ENCODE measurements at regions not wholly inside any gene's neighbourhood (a gene's known extent, or its start where the extent isn't known, plus 50 kb on each side); places are given as distances from the start of the nearest gene placed in this dataset.

DNA sequence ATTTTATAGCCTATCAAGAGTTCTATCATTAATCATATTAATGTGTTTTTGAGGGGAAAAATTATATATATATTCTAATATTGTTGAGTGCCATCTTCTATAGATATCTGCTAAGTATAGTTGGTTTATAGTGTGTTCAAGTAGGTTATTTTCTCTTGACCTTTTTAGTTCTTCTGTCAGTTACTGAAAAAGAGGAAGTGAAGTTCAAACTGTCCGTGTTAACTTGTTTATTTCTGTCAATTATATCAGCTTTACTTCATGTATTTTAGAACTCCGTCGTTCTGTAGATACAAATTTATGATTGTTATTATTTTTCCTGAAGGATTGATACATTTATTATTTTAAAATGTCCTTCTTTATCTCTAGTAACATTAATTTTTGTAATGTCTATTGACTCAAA is 1209.1 kb downstream of the CDH12 start:
- H3K9me3 ChIP-seq, result no peaks in the 10 kb centered on the region
- ATAC-seq (ENCODE audit: insufficient number of reproducible peaks, low FRiP score, low read depth) (no peak), DNase-seq (ENCODE audit: low spot score) (no peak)
- H3K4me1 ChIP-seq (ENCODE audit: control insufficient read depth in 1 of 2, low read depth in 2 of 2), result no peaks in the 10 kb centered on the region
- TF ChIP-seq, protein P1, sequence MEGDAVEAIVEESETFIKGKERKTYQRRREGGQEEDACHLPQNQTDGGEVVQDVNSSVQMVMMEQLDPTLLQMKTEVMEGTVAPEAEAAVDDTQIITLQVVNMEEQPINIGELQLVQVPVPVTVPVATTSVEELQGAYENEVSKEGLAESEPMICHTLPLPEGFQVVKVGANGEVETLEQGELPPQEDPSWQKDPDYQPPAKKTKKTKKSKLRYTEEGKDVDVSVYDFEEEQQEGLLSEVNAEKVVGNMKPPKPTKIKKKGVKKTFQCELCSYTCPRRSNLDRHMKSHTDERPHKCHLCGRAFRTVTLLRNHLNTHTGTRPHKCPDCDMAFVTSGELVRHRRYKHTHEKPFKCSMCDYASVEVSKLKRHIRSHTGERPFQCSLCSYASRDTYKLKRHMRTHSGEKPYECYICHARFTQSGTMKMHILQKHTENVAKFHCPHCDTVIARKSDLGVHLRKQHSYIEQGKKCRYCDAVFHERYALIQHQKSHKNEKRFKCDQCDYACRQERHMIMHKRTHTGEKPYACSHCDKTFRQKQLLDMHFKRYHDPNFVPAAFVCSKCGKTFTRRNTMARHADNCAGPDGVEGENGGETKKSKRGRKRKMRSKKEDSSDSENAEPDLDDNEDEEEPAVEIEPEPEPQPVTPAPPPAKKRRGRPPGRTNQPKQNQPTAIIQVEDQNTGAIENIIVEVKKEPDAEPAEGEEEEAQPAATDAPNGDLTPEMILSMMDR (IDR thresholded peaks at IDR 0.05), result no peak
- H3K4me3 ChIP-seq, result no peak overlapping the region
- H3K27me3 ChIP-seq (replicated peaks; ENCODE audit: insufficient read depth), result no peaks in the 10 kb centered on the region
- no peaks in the 10 kb centered on the region for H3K36me3 ChIP-seq
- H3K27ac ChIP-seq, result no peak overlapping the region

DNA sequence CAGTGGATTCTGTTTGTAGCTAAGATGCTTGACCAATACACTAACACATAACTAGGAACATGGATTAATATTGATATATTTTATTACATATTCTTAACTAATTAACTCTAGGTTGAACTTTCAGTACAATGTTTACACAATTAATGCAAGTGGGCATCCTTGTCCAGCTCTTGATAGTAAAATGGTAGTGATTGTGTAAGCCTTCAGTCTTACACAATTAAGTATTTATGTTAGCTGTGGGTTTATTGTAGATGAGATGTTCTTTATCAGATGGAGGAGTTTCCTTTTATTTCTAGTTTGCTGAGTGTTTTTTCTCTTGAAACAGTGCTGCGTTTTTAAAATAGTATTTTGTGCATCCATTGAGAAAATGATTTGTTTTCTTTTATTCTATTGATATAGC is 1210.8 kb downstream of the CDH12 start:
- no peak overlapping the region for H3K4me3 ChIP-seq
- no peaks in the 10 kb centered on the region for H3K4me1 ChIP-seq (ENCODE audit: control insufficient read depth in 1 of 2, low read depth in 2 of 2)
- H3K27me3 ChIP-seq (replicated peaks; ENCODE audit: insufficient read depth), result no peaks in the 10 kb centered on the region
- H3K36me3 ChIP-seq, result no peaks in the 10 kb centered on the region
- DNase-seq (ENCODE audit: low spot score) (no peak), ATAC-seq (ENCODE audit: insufficient number of reproducible peaks, low FRiP score, low read depth) (no peak)
- H3K9me3 ChIP-seq, result no peaks in the 10 kb centered on the region
- H3K27ac ChIP-seq, result no peak overlapping the region
- TF ChIP-seq, protein P1 (IDR thresholded peaks at IDR 0.05), result no peak

DNA sequence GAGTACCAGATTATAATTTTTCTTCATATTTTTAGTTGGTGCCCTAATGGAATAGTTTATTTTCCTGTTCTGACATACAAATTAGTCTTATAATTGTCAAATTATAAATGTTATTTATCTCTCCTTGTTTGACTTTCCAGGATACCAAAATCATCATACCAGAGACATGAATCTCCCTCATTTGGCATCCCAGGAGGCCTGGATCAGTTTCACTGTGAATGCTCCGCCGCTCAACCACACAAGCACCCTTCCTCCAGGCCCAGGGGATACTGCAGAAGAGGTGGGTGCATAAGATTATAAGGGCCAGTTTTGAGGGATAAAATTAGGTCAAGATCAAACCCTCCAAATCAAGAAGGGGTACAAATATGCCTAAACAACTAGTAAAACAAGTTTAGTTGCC is 1229.3 kb downstream of the CDH12 start:
- Histone ChIP-seq H3K27me3 (replicated peaks; ENCODE audit: insufficient read depth) (no peaks in the 10 kb centered on the region), H3K9me3 (no peaks in the 10 kb centered on the region), H3K36me3 (no peaks in the 10 kb centered on the region), H3K4me3 (no peak overlapping the region), H3K4me1 (ENCODE audit: control insufficient read depth in 1 of 2, low read depth in 2 of 2) (no peaks in the 10 kb centered on the region), H3K27ac (no peak overlapping the region)
- TF ChIP-seq, protein P1 (IDR thresholded peaks at IDR 0.05), result no peak
- DNase-seq (ENCODE audit: low spot score) (no peak), ATAC-seq (ENCODE audit: insufficient number of reproducible peaks, low FRiP score, low read depth) (no peak)

DNA sequence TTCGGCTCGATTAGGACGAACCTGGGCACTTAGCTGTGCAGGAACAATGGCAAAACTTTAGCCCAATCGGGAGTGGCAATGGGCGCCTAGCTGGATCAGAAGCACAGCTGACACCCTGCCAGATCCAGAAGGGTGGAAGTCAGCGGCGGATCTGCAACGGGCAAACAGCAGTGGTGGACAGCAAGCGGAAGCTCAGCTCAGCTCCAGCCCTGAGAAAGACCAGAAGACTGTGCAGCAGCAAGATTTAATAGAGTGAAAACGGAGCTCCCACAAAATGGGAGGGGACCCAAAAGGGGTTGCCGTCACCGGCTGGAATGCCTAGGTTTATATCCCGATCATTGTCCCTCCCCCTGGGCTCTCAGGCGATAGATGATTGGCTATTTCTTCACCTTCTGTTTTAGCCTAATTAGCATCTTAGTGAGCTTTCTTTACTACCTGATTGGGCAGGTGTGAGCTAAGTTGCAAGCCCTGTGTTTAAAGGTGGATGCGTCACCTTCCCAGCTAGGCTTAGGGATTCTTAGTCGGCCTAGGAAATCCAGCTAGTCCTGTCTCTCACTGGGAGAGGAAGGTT is 1237.9 kb downstream of the CDH12 start:
- Histone ChIP-seq H3K27ac (no peak overlapping the region), H3K4me3 (no peak overlapping the region), H3K9me3 (no peaks in the 10 kb centered on the region), H3K4me1 (ENCODE audit: control insufficient read depth in 1 of 2, low read depth in 2 of 2) (no peaks in the 10 kb centered on the region), H3K27me3 (replicated peaks; ENCODE audit: insufficient read depth) (no peaks in the 10 kb centered on the region), H3K36me3 (no peaks in the 10 kb centered on the region)
- ATAC-seq (ENCODE audit: insufficient number of reproducible peaks, low FRiP score, low read depth) (no peak), DNase-seq (ENCODE audit: low spot score) (no peak)
- TF ChIP-seq, protein P1 (IDR thresholded peaks at IDR 0.05), result no peak

DNA sequence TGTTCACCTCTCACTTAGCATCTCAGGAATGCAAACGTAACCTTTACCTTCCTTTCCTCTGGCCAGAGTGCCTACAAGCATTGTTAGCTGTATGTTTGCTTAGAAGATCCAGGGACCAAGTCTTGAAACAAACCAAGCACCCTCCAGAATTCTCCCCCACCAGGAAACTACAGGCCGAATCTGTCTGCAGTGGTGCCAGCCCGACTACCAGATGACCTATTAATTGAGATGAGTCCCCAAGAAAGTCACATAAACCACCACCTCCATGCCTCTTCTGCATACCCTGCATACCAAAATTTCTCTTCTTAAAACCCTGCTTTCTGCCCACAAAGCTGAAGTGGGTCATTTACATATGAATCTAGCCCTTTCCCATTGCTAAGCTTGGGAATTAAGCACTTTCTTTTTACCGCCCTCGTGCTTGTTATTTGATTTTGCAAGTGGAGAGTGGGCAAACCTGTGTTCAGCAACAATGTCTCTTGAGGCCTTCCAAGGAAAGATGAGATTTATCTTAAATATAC is 1239.1 kb downstream of the CDH12 start:
- no peak overlapping the region for H3K4me3 ChIP-seq
- TF ChIP-seq, protein P1 (IDR thresholded peaks at IDR 0.05), result no peak
- H3K27me3 ChIP-seq (replicated peaks; ENCODE audit: insufficient read depth), result no peaks in the 10 kb centered on the region
- ATAC-seq (ENCODE audit: insufficient number of reproducible peaks, low FRiP score, low read depth) (no peak), DNase-seq (ENCODE audit: low spot score) (no peak)
- H3K4me1 ChIP-seq (ENCODE audit: control insufficient read depth in 1 of 2, low read depth in 2 of 2), result no peaks in the 10 kb centered on the region
- no peak overlapping the region for H3K27ac ChIP-seq
- H3K9me3 ChIP-seq, result no peaks in the 10 kb centered on the region
- H3K36me3 ChIP-seq, result no peaks in the 10 kb centered on the region
